ENCODE measurements at regions not wholly inside any gene's neighbourhood (a gene's known extent, or its start where the extent isn't known, plus 50 kb on each side); places are given as distances from the start of the nearest gene placed in this dataset.

DNA sequence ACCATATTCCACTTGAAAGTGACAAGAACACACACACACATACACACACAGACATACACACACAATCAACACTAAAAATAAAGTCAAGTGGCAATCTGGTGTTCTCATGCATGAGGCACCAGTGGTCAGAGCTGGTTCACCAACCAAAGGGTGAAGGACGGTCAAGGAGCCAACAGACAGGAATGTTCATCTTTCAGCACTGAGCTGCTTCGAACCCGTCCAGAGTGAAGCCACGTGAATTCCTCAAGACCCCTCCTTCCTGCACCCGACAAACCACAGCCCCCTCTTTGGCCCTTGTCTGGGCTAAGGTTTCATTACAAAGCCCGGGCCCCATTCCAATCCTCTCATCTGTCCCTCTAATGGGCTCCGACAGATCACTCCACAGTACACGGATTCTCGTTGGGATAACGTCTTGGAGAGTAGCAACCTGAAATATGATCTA, 84.5 kb upstream of the SMIM23 start:
- TF ChIP-seq, protein P1, sequence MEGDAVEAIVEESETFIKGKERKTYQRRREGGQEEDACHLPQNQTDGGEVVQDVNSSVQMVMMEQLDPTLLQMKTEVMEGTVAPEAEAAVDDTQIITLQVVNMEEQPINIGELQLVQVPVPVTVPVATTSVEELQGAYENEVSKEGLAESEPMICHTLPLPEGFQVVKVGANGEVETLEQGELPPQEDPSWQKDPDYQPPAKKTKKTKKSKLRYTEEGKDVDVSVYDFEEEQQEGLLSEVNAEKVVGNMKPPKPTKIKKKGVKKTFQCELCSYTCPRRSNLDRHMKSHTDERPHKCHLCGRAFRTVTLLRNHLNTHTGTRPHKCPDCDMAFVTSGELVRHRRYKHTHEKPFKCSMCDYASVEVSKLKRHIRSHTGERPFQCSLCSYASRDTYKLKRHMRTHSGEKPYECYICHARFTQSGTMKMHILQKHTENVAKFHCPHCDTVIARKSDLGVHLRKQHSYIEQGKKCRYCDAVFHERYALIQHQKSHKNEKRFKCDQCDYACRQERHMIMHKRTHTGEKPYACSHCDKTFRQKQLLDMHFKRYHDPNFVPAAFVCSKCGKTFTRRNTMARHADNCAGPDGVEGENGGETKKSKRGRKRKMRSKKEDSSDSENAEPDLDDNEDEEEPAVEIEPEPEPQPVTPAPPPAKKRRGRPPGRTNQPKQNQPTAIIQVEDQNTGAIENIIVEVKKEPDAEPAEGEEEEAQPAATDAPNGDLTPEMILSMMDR (conservative IDR thresholded peaks at IDR 0.05 in 1 of 2, IDR thresholded peaks at IDR 0.05 in 1 of 2; ENCODE audit: low read depth in 1 of 2, low read length in 2 of 2) = no peak
- TF ChIP-seq EZH2 (IDR thresholded peaks at IDR 0.05; ENCODE audit: low read length, missing control alignments) = no peak

All from fibroblast of lung (primary cell).